Activated T-helper 1 cell treated with Interleukin-2 at 50 U/mL for 16 hours (primary cell): ENCODE measurements at regions not wholly inside any gene's neighbourhood (a gene's known extent, or its start where the extent isn't known, plus 50 kb on each side); places are given as distances from the start of the nearest gene placed in this dataset.

Experiments
- DNase-seq: peaks from one replicate; pipeline ENCODE4 v3.0.0-alpha.2; 2020; ENCODE audit warnings: low read depth

DNA sequence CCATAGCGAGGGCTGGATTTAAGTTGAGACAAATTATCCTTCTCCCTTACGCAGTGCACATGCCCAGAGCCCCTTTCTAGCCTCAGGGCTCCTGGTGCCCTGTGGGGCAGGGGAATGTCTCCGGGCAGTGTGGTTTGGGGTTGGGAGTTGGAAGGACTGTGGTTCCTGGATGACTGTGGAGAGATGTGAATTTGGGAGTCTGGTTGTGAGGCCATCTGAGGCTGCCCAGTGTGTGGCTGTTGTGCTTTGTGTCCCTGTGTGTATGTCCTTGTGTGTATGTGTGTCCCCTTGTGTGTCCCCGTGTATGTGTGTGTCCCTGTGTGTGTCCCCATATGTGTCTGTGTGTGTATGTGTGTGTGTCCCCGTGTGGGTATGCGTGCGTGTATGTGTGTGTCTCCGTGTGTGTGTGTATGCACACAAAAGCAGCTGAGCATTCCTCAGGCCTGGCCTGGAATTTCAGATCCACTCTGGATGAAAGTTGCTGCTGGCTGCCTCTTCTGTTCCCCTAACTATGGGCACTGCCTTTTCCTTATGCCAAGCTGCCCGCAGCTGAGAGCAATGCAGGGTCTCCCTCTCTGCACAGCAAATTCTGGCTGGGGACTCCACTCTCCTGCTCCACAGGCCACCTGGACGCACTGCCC lies 65.4 kb downstream of the UBIAD1 start:
- no peak for DNase-seq

DNA sequence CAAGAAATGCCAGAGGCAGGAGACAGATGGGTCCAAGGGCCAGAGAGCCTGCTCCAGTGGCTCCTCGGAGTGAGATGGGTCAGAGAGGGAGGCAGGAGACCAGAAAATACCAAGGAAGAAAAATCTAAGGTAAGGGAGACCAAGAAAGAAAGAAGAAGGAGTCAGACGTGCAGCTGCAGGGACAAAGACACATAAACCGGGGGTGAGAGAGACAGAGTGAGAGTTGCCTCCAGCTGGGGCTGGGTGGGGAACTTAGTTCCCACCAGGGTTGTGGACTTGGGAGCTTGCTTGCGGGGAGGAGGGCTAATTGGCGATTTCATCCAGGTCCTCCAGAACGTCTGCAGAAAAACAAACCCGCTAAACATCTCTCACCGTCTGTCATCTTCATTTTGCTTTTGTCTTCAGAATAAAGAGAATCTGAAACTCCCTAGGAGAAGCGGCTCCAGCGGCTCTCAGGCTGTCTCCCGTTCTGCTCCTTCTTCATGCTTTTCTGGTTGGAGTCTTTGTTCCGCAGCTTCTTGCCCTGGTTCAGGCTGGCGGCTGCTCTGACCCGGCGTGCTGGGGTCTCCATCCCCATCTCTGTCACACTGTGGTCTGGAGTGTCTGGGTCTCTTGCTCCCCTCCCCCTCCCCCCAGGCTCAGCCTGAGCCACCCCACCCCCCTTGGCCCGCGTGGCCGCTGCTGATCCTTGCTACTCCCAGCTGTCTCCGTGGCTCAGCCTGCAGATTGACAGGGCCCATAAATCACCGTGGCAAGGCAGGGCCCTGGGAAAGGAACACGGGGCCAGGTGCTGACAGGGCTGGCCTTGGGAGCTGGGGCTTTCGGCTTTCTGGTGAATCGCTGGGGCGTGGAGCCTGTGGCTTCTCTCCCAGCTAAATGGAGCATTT lies 66.6 kb downstream of the UBIAD1 start:
- DNase-seq: no peak

DNA sequence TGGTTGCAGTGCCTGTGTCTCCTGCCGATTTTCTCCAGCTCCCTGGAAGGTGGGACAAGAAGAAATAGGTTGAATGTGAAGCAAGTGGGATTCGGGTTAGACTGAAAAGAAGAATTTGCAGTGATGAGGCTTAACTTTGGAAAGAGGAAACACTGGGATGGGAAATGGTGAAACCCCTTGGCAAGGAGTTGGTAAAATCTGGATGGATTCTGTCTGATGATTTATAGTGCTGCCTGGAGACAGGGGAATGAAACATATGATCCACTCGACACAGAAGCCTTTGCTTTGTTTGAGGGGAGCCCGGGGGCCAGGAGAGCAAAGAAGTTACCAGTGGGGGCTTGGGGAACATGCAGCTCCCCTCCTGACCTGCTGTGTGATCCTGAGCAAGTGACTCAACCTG lies 67.2 kb downstream of the UBIAD1 start:
- no peak for DNase-seq

DNA sequence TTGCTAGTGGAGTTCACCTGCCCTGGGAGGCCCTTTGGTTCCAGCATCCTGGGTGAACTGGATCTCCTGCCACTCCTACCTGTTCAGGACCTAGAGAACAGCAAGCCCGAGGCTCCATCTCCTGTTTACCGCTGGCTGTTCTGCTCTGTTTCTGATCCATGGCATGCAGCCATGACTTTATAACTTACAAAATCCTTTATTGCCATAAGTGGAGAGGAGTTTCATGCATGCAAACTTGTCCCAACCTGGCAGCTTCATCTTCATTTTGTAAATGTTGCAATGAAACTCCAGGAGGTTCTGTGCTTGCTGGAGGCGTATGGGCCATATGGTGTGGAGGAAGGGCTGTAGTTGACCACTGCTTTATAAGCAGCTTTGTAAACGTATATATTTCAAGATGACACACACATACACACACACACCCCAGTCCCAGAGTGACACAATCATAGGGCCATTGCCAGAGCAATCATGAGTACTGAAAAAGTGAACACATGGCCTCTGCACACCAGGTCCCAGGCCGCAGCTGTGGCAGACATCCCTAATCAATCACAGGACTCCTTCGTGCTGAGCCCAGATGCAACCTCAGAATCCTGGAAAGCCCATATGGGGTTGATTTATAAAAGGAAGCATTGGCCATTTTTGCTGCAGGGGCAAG lies 69.0 kb downstream of the UBIAD1 start:
- no peak for DNase-seq

DNA sequence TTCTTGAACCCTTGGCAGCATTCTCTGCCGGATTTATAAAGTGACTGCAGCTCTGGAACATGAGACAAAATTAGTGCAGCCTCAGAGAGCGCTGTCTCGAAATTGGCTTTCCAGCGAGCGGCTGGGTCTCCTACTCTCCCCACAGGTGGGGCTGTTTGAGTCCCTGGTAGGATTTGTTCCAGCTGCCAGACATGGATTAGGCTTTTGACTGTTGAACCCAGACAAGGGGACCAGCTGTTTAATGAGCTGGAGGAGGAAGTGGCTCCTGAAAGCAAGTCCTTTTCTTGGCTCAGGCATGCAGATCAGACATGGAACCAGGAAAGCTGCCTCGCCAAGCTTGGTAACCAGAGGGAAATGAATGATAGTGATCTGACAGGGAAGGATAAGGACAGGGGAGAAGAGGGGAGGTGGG lies 69.6 kb downstream of the UBIAD1 start:
- DNase-seq: no peak

DNA sequence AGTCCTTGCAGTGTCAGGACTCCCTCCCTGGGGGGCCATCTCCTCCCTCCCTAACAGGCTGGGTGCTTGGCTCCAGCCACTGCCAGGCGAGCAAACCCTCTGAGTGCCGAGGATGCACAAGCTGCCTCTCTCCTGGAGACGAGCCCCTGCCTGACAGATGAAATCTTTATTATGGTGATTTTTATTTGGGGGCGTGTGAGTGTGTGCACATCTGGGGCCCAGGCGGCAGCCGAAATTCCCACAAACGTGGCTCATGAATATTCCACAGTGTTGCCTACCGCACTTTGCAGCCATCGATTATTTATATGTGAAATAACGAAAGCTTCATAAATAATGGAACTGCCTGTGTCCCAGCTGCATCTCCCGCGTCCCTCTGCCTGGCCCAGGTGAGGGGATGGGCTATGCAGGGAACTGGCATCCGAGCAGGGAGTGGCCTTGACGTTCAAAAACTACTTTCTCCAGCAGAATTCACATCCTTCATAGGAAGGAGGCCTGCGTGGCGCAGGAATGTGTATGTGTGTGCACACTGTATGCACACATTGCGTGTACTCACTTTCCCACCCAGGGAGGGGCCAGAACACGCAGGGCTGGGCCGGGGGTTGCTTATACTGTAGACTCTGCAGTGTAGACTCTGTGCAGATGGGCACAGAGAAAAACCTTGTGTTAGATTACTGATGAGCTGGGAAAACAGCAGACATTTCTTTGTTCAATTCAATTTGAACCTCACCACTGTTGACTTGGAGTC lies 73.1 kb downstream of the UBIAD1 start:
- no peak for DNase-seq

DNA sequence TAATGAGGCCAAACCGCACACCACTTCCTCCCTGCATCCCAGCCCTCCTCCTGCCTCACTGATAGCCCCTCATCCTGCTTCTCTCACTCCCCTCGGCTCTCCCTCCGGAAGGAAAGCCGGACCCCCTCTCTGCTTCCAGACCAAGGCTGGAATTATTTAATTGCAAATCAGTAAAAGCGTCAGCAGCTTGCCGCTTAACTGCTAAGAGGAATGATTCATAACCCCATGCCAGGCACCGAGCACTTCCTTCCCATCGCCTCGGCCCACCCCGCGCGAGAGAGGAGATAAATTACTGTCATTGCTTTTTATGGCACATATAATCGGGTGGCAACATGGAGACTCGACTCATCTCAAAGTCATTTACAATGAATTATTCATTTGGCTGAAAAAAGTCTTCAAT lies 77.3 kb downstream of the UBIAD1 start:
- no peak for DNase-seq

DNA sequence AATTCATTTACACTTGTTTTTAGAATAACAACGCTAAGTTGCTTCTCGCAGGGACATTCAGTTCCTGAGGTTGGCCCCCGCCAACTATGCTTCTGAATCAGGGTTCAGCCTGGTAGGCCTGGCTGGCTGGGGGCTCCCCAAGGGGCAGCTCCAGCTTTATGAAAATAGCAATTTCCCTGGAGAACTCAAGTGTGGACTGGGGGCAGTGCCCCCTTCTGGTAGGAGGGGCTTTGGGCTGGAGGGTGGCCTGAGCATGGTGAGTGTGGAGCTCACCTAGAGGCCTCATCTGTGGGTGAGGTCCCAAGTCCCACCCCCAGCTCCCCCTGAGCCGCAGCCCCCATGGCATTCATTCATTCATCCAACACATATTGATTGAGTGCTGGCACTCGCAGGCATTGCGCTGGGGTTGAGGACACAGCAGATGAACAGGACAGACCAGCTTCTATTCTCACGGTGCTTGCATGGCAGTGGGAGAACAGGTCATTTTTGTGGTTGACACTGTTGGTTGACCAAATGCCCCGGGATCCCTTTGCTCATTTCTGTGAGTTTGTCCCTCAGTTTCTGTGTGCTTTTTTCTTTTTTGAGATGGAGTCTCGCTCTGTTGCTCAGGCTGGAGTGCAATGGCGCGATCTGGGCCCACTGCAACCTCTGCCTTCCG lies 79.2 kb downstream of the UBIAD1 start:
- DNase-seq: no peak

DNA sequence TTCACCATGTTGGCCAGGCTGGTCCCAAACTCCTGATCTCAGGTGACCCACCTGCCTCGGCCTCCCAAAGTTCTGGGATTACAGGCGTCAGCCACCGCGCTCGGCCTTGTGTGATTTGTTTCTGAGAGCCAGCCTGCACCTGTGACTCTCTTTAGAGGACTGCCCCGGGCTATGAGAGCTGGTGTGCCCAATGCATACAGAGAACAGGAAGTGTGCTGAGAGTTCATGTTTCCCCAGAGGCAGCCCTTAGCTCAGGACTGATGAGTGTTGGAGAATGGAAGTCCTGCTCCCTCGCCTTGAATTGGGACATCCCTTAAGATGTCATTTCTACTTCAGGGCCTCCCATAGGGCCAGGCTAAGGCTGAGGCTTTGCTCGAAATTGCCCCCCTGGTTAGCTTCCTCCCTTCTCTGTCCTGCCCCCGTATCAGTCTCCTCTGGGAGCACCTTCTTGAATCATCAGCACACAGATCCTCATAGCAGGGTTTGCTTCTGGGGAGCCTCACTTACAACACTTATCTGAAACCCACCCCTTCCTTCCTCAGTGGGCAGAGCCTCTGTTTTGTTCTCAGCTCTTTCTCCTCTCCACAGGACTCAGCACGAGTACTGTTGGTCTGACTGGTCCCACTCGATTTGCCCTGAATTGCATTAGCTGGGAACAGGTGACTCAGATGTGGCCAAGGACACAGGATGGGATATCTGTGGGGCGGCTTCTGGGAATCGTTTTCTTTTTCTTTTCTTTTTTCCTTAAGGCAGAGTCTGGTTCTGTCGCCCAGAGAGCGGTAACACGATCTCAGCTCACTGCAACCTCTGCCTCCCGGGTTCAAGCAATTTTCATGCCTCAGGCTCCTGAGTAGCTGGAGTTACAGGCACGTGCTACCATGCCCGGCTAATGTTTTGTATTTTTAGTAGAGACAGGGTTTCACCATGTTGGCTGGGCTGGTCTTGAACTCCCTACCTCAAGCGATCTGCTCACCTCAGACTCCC lies 80.1 kb downstream of the UBIAD1 start:
- DNase-seq: no peak

DNA sequence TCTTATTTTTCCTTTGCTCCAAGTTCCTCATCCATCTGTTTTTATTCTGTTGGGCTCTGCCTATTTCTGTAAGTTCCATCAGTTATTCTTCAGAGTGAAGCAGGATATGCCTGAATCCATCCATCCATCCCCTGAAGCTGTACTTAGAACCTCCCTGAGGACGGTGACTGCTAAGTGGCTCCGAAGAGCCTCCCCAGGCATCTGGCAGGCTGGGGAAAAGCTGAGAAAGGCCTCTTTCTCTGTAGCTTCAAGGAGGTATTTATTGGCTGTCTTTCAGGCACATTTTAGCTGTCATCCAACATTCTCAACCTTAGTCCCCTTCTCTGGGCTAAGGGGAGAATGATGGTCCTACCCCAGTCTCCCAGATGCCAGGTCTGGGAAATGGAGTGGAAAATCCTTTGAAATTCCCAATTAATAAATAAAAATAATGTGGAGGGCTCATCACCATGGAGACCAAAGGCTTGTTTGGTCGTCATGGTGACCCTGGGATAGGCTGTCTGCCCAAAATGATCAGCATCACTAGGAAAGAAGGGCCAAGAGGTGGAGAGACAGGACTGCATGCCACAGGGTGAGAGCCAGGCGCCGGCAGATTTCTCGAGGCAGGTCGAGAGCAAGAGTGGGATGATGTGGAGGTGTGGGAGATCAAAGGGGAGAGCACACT lies 82.0 kb downstream of the UBIAD1 start:
- DNase-seq: no peak

DNA sequence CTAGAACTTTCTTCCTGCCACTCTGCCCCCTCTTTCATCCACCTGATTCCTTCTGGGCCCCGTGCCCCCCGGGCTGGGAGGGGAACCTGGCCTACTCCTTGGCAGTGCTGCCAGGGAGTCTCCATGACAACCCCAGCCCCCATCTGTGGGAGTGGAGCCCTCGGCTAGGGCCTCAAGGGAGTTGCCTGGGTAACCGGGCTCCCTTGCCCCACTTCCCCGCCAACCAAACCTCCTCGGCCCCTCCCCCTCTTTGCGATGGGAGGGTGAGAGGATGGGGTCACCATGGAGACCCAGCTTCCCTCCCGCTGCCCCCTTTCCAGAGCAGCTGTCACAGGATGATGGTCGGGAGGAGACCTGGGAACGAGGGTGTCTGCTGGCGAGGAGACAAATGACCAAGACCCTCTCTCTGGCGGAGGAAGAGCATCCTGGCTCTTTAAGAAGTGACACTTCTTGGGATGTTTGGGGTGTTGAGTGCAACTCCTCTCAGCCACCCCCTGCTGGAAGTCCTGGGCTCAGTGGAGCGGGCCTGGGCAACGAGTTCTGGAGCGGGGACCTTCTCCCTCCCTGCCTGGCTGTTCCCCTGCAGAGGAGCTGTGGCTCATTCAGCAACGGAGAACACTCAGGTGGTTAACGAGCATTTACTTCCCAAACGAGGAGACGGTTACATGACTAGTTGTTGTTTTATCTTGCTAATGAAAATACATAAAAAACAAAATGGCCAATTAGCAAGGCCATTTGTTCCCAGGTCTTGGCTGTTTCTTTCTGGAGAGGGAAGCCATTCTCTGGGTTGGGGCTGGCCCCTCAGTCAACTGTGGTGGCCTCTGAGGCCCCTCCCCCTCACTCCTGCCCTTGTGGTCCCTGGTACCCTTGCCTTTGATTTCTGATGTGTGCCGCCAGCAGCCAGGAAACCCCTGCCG lies 82.8 kb downstream of the UBIAD1 start:
- DNase-seq: no peak

DNA sequence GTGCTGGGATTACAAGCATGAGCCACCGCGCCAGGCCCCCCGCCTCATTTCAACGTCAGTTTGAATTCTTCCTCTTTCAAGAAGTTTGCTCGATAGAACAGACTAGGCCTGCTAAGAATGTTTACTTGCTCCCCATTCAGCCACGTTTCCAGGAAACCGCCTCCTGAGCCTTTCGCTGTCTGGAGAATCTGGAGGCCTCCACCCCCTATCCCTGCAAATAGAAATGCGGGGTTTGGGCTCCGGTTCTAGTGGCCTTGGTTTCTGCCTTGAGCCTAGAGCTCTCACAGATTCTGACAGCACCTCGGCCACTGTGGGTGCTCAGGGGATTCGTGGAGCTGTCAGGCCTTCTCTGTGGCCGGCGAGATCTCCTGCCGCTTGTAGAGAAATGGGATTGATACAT lies 84.3 kb downstream of the UBIAD1 start:
- DNase-seq: no peak

DNA sequence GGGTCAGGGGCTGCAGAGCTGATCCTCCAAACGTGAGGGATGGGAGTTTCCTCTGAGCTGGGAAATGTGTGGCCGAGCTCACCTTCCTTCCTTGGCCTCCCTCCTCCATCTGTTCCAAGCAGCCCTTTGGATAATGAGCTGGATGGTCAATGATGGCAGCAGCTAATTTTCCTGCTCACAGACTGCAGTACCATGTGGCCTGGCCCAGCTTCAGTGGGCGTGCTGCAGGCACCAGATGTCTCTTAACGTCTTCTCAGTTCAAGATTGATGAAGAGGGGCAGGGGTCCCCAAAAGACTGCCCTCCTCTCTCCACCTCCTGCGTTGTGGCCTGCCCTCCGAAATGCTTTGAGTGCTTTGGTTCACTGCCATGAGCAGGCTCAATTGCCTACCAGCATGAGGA lies 86.0 kb downstream of the UBIAD1 start:
- no peak for DNase-seq

DNA sequence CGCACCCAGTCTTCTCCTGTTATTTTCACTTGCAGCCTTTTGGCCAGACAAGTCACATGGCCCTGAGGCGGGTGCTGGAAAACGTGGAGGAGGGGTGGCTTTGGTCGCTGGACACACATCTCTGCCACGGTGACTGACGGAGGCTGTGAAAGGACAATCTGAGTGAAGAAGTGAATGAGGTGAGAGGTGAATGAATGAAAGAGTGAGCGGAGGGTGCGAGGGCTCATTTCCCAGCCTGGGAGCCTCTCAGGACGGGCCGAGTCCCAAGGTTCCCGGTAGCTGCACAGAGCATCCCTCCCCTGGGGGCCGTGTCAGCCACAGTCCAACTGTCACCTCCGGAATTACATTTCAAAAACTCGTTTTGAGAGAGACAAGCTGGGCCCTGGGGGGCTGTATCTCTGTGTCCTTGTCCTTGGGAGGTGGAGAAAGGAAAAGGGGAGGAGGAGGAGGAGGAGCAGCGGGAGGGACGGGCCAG lies 89.6 kb downstream of the UBIAD1 start:
- no peak for DNase-seq

DNA sequence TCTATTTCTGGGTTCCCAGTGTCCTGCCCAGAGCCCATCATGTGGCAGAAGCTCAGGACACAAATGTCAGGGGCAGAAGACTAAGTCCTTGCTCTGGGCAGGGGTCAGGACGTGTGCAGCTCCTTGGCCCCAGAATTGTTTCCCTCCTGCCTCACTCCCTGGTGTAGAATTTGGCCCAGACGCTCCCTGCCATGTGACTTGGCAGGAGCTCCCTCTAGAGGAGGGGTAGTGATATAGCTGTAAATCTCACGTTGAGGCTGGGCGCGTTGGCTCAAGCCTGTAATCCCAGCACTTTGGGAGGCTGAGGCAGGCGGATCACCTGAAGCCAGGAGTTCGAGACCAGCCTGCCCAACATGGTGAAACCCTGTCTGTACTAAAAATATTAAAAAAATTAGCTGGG lies 91.2 kb downstream of the UBIAD1 start:
- DNase-seq: no peak

DNA sequence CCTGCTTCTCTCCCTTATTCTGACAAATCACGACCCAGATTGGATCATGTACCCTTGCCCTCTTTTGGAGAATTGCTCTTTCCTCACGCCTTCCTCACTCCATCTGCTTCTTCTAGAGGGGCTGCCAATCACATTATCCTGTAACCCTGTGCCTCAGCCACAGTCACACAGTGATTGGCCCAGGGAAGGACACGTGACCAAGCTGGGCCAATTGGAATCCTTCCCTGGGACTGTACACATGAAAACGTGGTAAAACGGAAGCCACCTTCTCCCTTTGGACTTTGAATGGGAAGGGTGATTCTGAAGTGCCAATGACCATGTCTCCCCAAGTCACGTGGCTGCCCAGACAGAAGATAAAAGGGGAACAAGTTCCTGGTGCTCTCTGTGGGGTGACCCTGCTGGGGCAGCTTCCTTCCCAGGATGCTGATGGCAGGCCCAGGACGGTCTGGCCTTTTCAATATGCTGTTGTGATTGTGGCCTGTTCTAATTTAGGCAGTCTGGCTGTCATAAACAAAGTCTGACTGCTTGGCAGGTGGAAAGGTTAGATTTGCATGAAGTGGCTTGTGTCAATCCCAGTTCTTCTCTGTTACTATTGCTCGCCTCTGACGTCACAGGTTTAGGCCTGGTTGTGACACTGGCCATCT lies 92.9 kb downstream of the UBIAD1 start:
- no peak for DNase-seq

DNA sequence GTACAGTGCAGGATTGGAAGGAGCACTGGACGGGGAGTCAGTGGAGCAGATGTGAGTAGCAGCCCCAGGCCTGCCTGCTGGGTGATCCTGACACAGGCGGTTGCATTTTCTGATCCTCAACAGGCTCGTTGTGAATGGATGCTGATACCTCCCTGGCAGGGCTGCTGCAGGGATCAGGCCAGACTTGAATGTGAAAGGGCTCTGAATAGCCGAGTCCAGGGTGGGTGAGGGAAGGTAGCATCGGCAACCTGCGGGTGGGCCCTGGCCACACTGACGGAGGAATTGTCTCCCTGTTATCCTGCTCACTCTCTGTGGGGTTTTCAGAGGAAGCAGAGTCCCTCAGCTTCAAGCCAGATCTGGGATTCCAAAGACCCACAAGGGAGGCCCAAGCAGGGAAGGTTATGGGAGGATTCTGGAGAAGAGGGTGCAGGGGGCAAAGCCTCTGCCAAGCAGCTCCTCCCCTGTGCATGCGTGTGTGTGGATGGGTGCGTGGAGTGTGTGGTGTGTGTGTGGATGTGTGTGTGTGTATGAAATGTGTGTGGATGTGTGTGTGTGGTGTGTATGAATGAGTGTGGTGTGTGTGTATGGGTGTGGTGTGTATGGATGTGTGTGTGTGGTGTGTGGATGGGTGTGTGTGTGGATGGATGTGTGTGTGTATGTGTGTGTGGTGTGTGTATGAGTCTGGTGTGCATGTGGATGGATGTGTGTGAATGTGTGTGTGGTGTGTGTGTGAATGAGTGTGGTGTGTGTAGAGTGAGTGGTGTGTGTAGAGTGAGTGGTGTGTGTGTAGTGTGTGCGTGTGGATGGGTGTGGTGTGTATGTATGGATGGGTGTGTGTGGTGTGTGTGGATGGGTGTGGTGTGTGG lies 100.3 kb downstream of the UBIAD1 start:
- DNase-seq: no peak
